H9 (cell line): ENCODE measurements at regions not wholly inside any gene's neighbourhood (a gene's known extent, or its start where the extent isn't known, plus 50 kb on each side); places are given as distances from the start of the nearest gene placed in this dataset.

ENCODE experiments used
- DNase-seq: peaks from one replicate; pipeline ENCODE4 v3.0.0-alpha.2; 2017
- H2AFZ ChIP-seq: one replicate; pipeline ENCODE4 v1.6.1; 2013; ENCODE audit warnings: mild to moderate bottlenecking, low read length, control low read depth, moderate library complexity
- H2AK5ac ChIP-seq: 2 replicates; pipeline ENCODE4 v1.6.1; 2013; ENCODE audit warnings: low read length, control low read depth, mixed read lengths; ENCODE audit not compliant: insufficient read length
- H2BK120ac ChIP-seq: one replicate; pipeline ENCODE4 v1.6.1; 2013; ENCODE audit warnings: low read depth, mild to moderate bottlenecking, low read length, control low read depth, inconsistent platforms; ENCODE audit not compliant: poor library complexity, severe bottlenecking
- H2BK12ac ChIP-seq: 2 replicates; pipeline ENCODE4 v1.6.1; 2013; ENCODE audit warnings: low read length, control low read depth, mixed read lengths, low read depth; ENCODE audit not compliant: insufficient read length
- H2BK15ac ChIP-seq: 2 replicates; pipeline ENCODE4 v1.6.1; 2013; ENCODE audit warnings: low read depth, low read length, control low read depth
- H2BK20ac ChIP-seq: one replicate; pipeline ENCODE4 v1.6.1; 2013; ENCODE audit warnings: low read depth, mild to moderate bottlenecking, low read length, control low read depth, inconsistent platforms; ENCODE audit not compliant: poor library complexity, severe bottlenecking
- H2BK5ac ChIP-seq: 2 replicates; pipeline ENCODE4 v1.6.1; 2013; ENCODE audit warnings: low read length, control low read depth, mixed read lengths; ENCODE audit not compliant: insufficient read length
- H3K14ac ChIP-seq: 2 replicates; pipeline ENCODE4 v1.6.1; 2013; ENCODE audit warnings: low read length, control low read depth; ENCODE audit not compliant: insufficient read depth
- H3K18ac ChIP-seq: 2 replicates; pipeline ENCODE4 v1.6.1; 2013; ENCODE audit warnings: low read depth, mild to moderate bottlenecking, mixed read lengths, low read length, control low read depth; ENCODE audit not compliant: insufficient read length
- H3K23ac ChIP-seq: 2 replicates; pipeline ENCODE4 v1.6.1; 2013; ENCODE audit warnings: low read length, control low read depth, mixed read lengths, low read depth; ENCODE audit not compliant: insufficient read length
- H3K23me2 ChIP-seq: 2 replicates; pipeline ENCODE4 v1.6.1; 2013; ENCODE audit warnings: low read depth, mild to moderate bottlenecking, mixed read lengths, low read length, control low read depth; ENCODE audit not compliant: insufficient read length, poor library complexity, severe bottlenecking
- H3K27ac ChIP-seq: 2 replicates; pipeline ENCODE4 v1.5.1; 2013; ENCODE audit warnings: low read length, control low read depth, mixed read lengths, low read depth; ENCODE audit not compliant: insufficient read length
- H3K27me3 ChIP-seq: 2 replicates; pipeline ENCODE4 v1.6.1; 2013; ENCODE audit warnings: low read length, control low read depth, inconsistent platforms; ENCODE audit not compliant: insufficient read depth
- H3K4ac ChIP-seq: 2 replicates; pipeline ENCODE4 v1.6.1; 2013; ENCODE audit warnings: low read depth, mild to moderate bottlenecking, control low read depth, inconsistent platforms, low read length, moderate library complexity
- H3K4me1 ChIP-seq: 2 replicates; pipeline ENCODE4 v1.6.1; 2013; ENCODE audit warnings: low read length, control low read depth, inconsistent platforms; ENCODE audit not compliant: insufficient read depth
- H3K4me2 ChIP-seq: 2 replicates; pipeline ENCODE4 v1.6.1; 2013; ENCODE audit warnings: low read length, control low read depth, mixed read lengths; ENCODE audit not compliant: insufficient read length, insufficient read depth
- H3K56ac ChIP-seq: 2 replicates; pipeline ENCODE4 v1.6.1; 2013; ENCODE audit warnings: low read depth, mild to moderate bottlenecking, mixed read lengths, low read length, control low read depth; ENCODE audit not compliant: insufficient read length
- H3K79me1 ChIP-seq: 2 replicates; pipeline ENCODE4 v1.6.1; 2013; ENCODE audit warnings: low read depth, mild to moderate bottlenecking, moderate library complexity, low read length, control low read depth, inconsistent platforms; ENCODE audit not compliant: insufficient read depth, poor library complexity, severe bottlenecking
- H3K79me2 ChIP-seq: 2 replicates; pipeline ENCODE4 v1.6.1; 2013; ENCODE audit warnings: low read length, control low read depth, inconsistent platforms; ENCODE audit not compliant: insufficient read depth
- H3K9ac ChIP-seq: 2 replicates; pipeline ENCODE4 v1.6.1; 2013; ENCODE audit warnings: low read length, control low read depth, mixed read lengths; ENCODE audit not compliant: insufficient read length; ENCODE audit errors: extremely low read depth
- H3K9me3 ChIP-seq: one replicate; pipeline ENCODE4 v1.6.1; 2013; ENCODE audit warnings: low read depth, low read length, inconsistent platforms; ENCODE audit not compliant: control insufficient read depth
- H3T11ph ChIP-seq: one replicate; pipeline ENCODE4 v1.6.1; 2013; ENCODE audit warnings: mild to moderate bottlenecking, low read length, control low read depth, inconsistent platforms
- H4K20me1 ChIP-seq: one replicate; pipeline ENCODE4 v1.6.1; 2013; ENCODE audit not compliant: control insufficient read depth, insufficient read length, insufficient read depth
- H4K5ac ChIP-seq: 2 replicates; pipeline ENCODE4 v1.6.1; 2013; ENCODE audit warnings: low read depth, mild to moderate bottlenecking, mixed read lengths, low read length, control low read depth; ENCODE audit not compliant: insufficient read length
- H4K8ac ChIP-seq: replicated peaks from 2 replicates; pipeline ENCODE4 v1.6.1; 2013; ENCODE audit warnings: low read length, control low read depth, mixed read lengths, low read depth; ENCODE audit not compliant: insufficient read length
- H4K91ac ChIP-seq: 2 replicates; pipeline ENCODE4 v1.6.1; 2013; ENCODE audit warnings: low read depth, mild to moderate bottlenecking, moderate library complexity, mixed read lengths, low read length, control low read depth; ENCODE audit not compliant: insufficient read length
- H3K27ac Mint-ChIP-seq, 3 experiments: 2 replicates in 2 of 3; 3 replicates in 1 of 3; pipeline ENCODE4 v1.8.0; 2020 to 2021; ENCODE audit warnings: mixed read lengths in 3 of 3, mild to moderate bottlenecking in 1 of 3, moderate library complexity in 1 of 3
- H3K27me3 Mint-ChIP-seq: 2 replicates; pipeline ENCODE4 v1.8.0; 2021; ENCODE audit warnings: low read depth, mild to moderate bottlenecking, moderate library complexity, mixed read lengths
- H3K36me3 Mint-ChIP-seq, 3 experiments: 2 replicates in 2 of 3; 3 replicates in 1 of 3; pipeline ENCODE4 v1.8.0; 2020 to 2021; ENCODE audit warnings: low read depth in 3 of 3, mixed read lengths in 3 of 3; ENCODE audit not compliant: insufficient read depth in 1 of 3
- H3K4me1 Mint-ChIP-seq, 2 experiments: 2 replicates each; pipeline ENCODE4 v1.8.0; 2020; ENCODE audit warnings: mixed read lengths in 2 of 2
- H3K4me3 Mint-ChIP-seq, 2 experiments: 2 replicates in 1 of 2; 3 replicates in 1 of 2; pipeline ENCODE4 v1.8.0; 2020 to 2021; ENCODE audit warnings: mild to moderate bottlenecking in 2 of 2, mixed read lengths in 2 of 2, moderate library complexity in 1 of 2
- H3K9me3 Mint-ChIP-seq, 2 experiments: 2 replicates in 1 of 2; 3 replicates in 1 of 2; pipeline ENCODE4 v1.8.0; 2020; ENCODE audit warnings: mild to moderate bottlenecking in 2 of 2, mixed read lengths in 2 of 2, moderate library complexity in 1 of 2
- TF ChIP-seq, protein P1 (sequence below): fragments of 200-600 bp; sonication (generic); conservative IDR thresholded peaks from 3 replicates; pipeline ENCODE4 v1.8.0; 2021; ENCODE audit warnings: antibody characterized with exemption, mild to moderate bottlenecking

DNA sequence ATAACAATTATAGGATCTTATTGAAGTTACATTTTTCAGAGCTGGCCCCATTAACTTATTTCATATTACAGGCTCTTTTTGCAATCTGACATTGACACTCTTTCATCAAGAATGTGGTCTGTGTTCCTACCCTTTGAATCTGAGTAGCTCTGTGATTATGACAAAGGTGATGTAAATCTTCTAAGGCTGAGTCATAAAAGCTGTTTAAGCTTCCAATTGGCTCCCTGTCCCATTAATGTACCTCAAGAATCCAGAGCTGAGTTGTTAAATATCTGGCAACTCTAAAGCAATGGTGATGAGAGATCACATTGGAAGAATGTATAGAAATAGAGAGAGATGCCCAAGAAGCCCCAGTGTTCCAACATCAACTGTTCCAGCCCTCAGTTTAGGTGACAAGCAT is 178.5 kb upstream of the DEPDC1 start:
- Histone ChIP-seq H3K23me2 (no peaks in the 10 kb centered on the region), H3K4me2 (no peak overlapping the region), H3K79me2 (no peaks in the 10 kb centered on the region), H2BK20ac (no peak overlapping the region), H2BK5ac (no peak overlapping the region), H3K79me1 (no peaks in the 10 kb centered on the region), H3K27me3 (no peaks in the 10 kb centered on the region), H3K9me3 (no peaks in the 10 kb centered on the region), H3K23ac (no peak overlapping the region), H2AFZ (no peak overlapping the region), H4K5ac (no peak overlapping the region), H4K20me1 (no peaks in the 10 kb centered on the region), H2BK12ac (no peak overlapping the region), H3K56ac (no peak overlapping the region), H4K8ac (no peak overlapping the region), H4K91ac (no peak overlapping the region), H3K27ac (no peak overlapping the region), H3K4ac (no peak overlapping the region), H3K4me1 (no peaks in the 10 kb centered on the region), H3K9ac (no peak overlapping the region), H2AK5ac (no peak overlapping the region), H2BK15ac (no peak overlapping the region), H3K18ac (no peak overlapping the region), H3T11ph (no peak overlapping the region), H2BK120ac (no peak overlapping the region), H3K14ac (no peak overlapping the region)
- Mint-ChIP-seq H3K4me1 (no peaks in the 10 kb centered on the region), H3K36me3 (no peaks in the 10 kb centered on the region), H3K4me3 (no peak overlapping the region), H3K27ac (no peak overlapping the region), H3K27me3 (no peaks in the 10 kb centered on the region), H3K9me3 (no peaks in the 10 kb centered on the region)
- no peak for DNase-seq
- TF ChIP-seq, protein P1, sequence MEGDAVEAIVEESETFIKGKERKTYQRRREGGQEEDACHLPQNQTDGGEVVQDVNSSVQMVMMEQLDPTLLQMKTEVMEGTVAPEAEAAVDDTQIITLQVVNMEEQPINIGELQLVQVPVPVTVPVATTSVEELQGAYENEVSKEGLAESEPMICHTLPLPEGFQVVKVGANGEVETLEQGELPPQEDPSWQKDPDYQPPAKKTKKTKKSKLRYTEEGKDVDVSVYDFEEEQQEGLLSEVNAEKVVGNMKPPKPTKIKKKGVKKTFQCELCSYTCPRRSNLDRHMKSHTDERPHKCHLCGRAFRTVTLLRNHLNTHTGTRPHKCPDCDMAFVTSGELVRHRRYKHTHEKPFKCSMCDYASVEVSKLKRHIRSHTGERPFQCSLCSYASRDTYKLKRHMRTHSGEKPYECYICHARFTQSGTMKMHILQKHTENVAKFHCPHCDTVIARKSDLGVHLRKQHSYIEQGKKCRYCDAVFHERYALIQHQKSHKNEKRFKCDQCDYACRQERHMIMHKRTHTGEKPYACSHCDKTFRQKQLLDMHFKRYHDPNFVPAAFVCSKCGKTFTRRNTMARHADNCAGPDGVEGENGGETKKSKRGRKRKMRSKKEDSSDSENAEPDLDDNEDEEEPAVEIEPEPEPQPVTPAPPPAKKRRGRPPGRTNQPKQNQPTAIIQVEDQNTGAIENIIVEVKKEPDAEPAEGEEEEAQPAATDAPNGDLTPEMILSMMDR, result no peak
